Subcutaneous abdominal adipose tissue (tissue), 5 donors: ENCODE measurements at regions not wholly inside any gene's neighbourhood (a gene's known extent, or its start where the extent isn't known, plus 50 kb on each side); places are given as distances from the start of the nearest gene placed in this dataset.

ENCODE experiments used
- H3K27ac ChIP-seq: one replicate; pipeline ENCODE4 v1.7.0; 2013; ENCODE audit warnings: low read depth, mild to moderate bottlenecking, inconsistent platforms, low read length, moderate library complexity
- H3K27me3 ChIP-seq, 5 donors: one replicate each; pipeline ENCODE4 v1.7.0; 2013; ENCODE audit warnings: low read length in 5 of 5, inconsistent platforms in 1 of 5; ENCODE audit not compliant: control insufficient read depth in 5 of 5, insufficient read depth in 4 of 5
- H3K36me3 ChIP-seq, 5 donors: one replicate each; pipeline ENCODE4 v1.7.0; 2013; ENCODE audit warnings: low read length in 5 of 5; ENCODE audit not compliant: control insufficient read depth in 5 of 5, insufficient read depth in 5 of 5
- H3K4me1 ChIP-seq, 5 donors: one replicate each; pipeline ENCODE4 v1.7.0; 2013; ENCODE audit warnings: low read length in 5 of 5, mild to moderate bottlenecking in 3 of 5, moderate library complexity in 1 of 5; ENCODE audit not compliant: control insufficient read depth in 5 of 5, insufficient read depth in 5 of 5
- H3K4me3 ChIP-seq, 5 donors: one replicate each; pipeline ENCODE4 v1.7.0; 2013; ENCODE audit warnings: low read length in 5 of 5, low read depth in 1 of 5
- H3K9ac ChIP-seq, 5 donors: one replicate each; pipeline ENCODE4 v1.7.0; 2013; ENCODE audit warnings: low read length in 5 of 5, mild to moderate bottlenecking in 4 of 5, moderate library complexity in 3 of 5
- H3K9me3 ChIP-seq, 5 donors: one replicate each; pipeline ENCODE4 v1.7.0; 2013; ENCODE audit warnings: low read length in 5 of 5; ENCODE audit not compliant: control insufficient read depth in 5 of 5
- donor health status: healthy.
- donor health status: healthy.
- donor health status: healthy.
- donor health status: healthy.
- donor health status: healthy.

DNA sequence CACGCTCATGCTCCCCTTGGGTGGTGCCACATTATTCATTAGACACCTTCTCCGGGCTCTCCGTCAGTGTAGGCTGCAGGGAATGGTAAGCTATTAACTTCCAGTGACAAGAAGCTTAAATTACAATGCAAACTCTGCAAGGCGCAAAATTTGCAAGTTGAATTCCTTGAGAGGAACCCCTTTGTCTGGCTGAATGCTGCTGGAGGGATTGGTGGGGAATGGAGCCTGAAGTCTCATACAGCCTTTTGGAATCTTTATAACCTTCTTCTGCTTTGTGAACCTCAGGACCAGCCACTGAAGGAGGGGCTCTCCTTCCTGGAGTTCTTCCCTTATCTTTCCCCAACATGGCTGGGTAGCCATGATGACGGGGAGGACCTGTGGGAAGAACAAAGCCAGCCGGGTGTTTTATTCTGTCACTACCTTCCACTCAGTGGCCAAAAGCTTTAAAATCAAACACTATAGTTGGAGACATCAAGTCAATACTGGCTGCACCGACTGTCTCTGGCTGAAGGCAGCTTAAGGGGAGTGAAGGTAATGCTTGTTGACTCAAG is 220.9 kb upstream of the EPHA4 start:
- H3K27me3 ChIP-seq = no peaks in the 10 kb centered on the region
- H3K27ac ChIP-seq = no peak overlapping the region
- no peaks in the 10 kb centered on the region for H3K36me3 ChIP-seq

DNA sequence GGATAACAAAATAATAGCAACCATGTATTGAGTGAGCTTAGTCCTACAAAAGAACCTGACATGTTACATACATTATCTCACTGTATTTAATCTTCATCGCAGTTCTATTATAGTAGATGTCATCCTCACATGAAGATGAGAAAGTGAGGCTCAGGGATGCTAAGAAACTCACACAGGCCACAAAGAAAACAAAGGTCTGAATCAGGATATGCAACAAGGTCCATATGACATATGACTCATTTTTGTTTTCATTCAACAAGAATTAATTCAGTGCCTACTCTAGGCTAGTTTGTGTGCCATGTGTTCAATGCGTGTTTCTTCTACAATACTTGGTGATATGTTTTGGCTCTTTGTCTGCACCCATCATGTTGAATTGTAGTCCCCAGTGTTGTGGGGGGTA is 219.7 kb upstream of the EPHA4 start:
- H3K27me3 ChIP-seq = no peaks in the 10 kb centered on the region
- no peak overlapping the region for H3K4me3 ChIP-seq
- no peak overlapping the region for H3K9ac ChIP-seq
- no peaks in the 10 kb centered on the region for H3K9me3 ChIP-seq
- no peaks in the 10 kb centered on the region for H3K4me1 ChIP-seq
- no peaks in the 10 kb centered on the region for H3K36me3 ChIP-seq
- no peak overlapping the region for H3K27ac ChIP-seq

More for the DNA sequence above, 220.9 kb upstream of the EPHA4 start:
- Histone ChIP-seq H3K4me3 (no peak overlapping the region), H3K4me1 (no peaks in the 10 kb centered on the region), H3K9me3 (no peaks in the 10 kb centered on the region), H3K9ac (no peak overlapping the region)

DNA sequence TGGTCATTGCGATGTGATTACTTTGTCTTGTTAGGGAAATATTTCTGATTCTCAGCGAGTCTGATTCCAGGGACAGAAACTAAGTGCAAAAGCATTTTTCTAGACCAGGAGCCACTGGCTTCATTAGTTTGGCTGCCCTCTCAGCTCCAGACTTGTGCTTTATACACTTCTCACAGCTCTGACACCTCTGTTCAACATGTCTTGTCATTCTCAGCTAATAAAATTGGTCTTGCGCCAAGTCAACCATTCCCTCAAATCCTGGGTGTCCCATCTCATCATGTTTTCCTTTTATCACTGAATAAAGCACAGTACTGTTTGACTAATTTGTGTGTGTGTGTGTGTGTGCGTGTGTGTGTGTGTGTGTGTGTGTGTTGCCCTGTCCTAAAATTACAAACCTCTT is 215.5 kb upstream of the EPHA4 start:
- H3K36me3 ChIP-seq = no peaks in the 10 kb centered on the region
- no peaks in the 10 kb centered on the region for H3K27me3 ChIP-seq
- H3K27ac ChIP-seq = no peak overlapping the region
- no peak overlapping the region for H3K4me3 ChIP-seq
- no peaks in the 10 kb centered on the region for H3K9me3 ChIP-seq
- H3K9ac ChIP-seq = no peak overlapping the region
- H3K4me1 ChIP-seq = no peaks in the 10 kb centered on the region

DNA sequence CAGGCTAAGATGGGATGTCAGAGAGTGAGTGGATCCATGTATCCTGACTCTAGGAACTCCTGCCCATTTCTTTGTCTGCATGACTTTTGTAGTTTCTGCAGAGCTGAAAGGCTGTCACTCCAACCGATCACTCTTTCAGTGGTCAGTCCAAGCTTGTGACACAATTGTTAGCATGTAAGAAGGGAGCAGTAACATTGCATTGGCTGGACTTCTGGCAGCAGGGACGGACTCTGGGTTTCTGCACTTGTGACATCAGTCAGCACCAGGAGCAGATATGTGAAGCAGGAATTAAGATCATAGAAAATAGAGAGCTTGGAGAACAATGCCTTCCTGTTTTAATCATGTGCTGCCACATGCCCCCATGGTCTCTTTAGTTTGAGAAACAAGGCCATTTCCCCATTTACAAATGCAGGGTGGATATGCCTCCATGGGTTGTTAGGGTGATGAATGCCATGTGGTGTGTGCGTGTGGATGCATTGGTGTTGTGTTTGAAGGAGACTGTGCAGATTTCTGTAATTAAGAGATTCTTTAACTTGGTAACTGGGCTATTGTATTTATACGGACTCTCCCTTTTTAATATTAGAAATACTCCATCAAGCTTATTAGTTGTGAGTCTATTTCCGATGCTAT is 214.3 kb upstream of the EPHA4 start:
- H3K36me3 ChIP-seq = no peaks in the 10 kb centered on the region
- no peak overlapping the region for H3K4me3 ChIP-seq
- H3K9ac ChIP-seq = no peak overlapping the region
- no peaks in the 10 kb centered on the region for H3K9me3 ChIP-seq
- no peak overlapping the region for H3K27ac ChIP-seq
- H3K27me3 ChIP-seq = no peaks in the 10 kb centered on the region
- H3K4me1 ChIP-seq = no peaks in the 10 kb centered on the region

DNA sequence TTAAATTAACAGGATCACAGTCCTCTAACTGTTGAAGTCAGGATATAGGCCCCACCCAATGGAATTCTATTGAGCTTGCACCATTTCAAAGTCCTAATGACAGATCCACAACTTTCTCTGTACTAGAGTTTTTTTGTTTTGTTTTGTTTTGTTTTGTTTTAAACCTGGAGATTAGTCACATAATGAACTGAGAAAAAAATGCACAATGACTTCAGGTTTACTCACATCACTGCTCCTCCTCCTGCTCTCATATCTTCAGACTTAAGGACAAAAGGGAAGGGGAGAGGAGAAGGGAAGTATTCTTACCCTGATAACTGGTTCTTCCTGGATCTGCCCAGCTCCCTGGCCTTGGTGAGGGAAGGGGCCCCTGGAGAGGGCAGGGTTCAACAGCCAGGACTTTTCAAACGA is 208.2 kb upstream of the EPHA4 start:
- Histone ChIP-seq H3K27ac (no peak overlapping the region), H3K4me1 (peaks cover 0 to 3% (median 0%) of the 10 kb centered on the region in 5 donors), H3K36me3 (no peaks in the 10 kb centered on the region), H3K27me3 (no peaks in the 10 kb centered on the region), H3K9ac (no peak overlapping the region), H3K9me3 (no peaks in the 10 kb centered on the region), H3K4me3 (no peak overlapping the region)

DNA sequence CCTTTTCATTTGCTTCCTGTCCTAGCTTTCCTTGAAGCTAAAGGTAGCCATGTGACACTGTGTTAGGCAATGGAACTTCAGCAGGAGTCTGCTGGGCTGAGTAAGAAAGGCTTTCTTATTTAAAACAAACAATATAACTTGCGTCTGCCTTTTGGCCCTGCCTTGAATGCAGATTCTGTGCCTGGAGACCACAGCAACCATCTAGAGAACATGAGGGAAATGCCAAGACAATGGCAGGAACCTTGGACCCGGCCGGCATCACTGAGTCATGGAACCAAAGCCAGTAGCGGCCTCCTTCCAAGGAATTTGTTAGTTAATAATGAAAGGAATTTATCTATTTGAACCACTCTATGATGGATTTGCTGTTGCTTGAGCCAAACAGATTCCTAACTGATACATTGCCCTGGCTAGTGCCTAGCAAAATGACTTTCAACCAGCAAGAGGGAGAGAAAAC is 207.5 kb upstream of the EPHA4 start:
- H3K27me3 ChIP-seq = no peaks in the 10 kb centered on the region
- H3K9me3 ChIP-seq = no peaks in the 10 kb centered on the region
- H3K27ac ChIP-seq = no peak overlapping the region
- no peak overlapping the region for H3K9ac ChIP-seq
- H3K4me3 ChIP-seq = no peak overlapping the region
- peaks cover 0 to 3% (median 0%) of the 10 kb centered on the region in 5 donors for H3K4me1 ChIP-seq
- no peaks in the 10 kb centered on the region for H3K36me3 ChIP-seq

DNA sequence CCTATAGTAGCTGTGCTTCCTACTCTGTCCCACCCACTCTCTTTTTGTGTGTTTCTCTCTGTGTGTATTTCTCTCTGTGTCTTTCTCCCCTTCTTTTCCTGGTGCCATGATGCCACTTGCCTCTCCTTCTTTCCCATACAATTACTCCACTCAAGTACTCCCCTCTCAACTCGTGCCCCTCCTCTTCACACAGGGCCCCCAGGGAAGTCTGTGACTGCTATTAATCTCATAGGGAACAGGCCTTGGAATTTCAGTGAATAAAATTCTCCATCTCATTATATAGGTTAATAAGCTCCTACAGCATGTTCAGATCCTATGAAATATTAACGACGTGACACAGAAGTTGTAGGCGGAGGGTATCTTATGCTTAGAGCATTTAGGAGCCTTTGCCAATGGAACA is 205.9 kb upstream of the EPHA4 start:
- H3K4me3 ChIP-seq = no peak overlapping the region
- no peak overlapping the region for H3K27ac ChIP-seq
- no peaks in the 10 kb centered on the region for H3K9me3 ChIP-seq
- no peaks in the 10 kb centered on the region for H3K27me3 ChIP-seq
- H3K4me1 ChIP-seq = peaks cover 0 to 3% (median 0%) of the 10 kb centered on the region in 5 donors
- no peak overlapping the region for H3K9ac ChIP-seq
- H3K36me3 ChIP-seq = no peaks in the 10 kb centered on the region

DNA sequence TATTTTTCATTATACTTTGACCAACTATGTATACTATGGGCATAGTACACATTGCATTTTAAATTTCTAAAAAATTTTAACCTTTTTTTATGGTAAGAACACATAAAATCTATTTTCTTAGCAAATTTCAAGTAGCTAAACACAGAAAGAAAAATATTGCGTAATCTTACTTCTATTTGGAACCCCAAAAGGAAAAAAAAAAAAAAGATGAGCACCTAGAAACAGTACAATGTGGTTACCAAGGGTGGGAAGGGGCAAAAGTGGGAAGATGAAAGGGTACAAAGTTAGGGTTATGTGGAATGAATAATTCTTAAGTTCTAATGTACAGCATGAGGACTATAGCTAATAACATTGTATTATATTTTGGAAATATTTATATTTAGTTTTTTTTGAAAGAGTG is 205.0 kb upstream of the EPHA4 start:
- no peak overlapping the region for H3K27ac ChIP-seq
- H3K36me3 ChIP-seq = no peaks in the 10 kb centered on the region
- no peaks in the 10 kb centered on the region for H3K9me3 ChIP-seq
- no peaks in the 10 kb centered on the region for H3K27me3 ChIP-seq
- H3K4me3 ChIP-seq = no peak overlapping the region
- H3K4me1 ChIP-seq = peaks cover 0 to 3% (median 0%) of the 10 kb centered on the region in 5 donors
- H3K9ac ChIP-seq = no peak overlapping the region

DNA sequence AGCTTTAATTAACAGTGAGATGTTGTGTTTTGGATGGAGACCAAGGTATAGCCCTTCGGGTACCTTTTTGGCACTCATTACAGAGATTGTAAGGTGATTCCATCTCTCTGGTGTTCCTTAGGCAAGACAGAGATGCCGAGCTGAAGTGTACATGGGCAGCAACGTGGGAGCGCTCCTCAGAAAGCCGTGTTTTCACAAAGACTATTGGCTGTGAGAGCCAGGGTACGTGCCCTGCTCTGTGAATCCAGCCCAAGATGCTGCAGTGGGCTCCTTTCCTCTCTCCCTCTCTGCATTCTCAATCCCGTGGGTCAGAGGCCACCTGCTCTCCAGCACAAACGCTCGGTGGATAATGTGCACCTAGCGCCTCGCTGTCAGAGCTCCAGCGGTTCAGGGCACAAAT is 203.0 kb upstream of the EPHA4 start:
- Histone ChIP-seq H3K9ac (no peak overlapping the region), H3K36me3 (no peaks in the 10 kb centered on the region), H3K4me3 (no peak overlapping the region), H3K27ac (no peak overlapping the region), H3K9me3 (no peaks in the 10 kb centered on the region), H3K27me3 (no peaks in the 10 kb centered on the region), H3K4me1 (peaks cover 0 to 3% (median 0%) of the 10 kb centered on the region in 5 donors)

DNA sequence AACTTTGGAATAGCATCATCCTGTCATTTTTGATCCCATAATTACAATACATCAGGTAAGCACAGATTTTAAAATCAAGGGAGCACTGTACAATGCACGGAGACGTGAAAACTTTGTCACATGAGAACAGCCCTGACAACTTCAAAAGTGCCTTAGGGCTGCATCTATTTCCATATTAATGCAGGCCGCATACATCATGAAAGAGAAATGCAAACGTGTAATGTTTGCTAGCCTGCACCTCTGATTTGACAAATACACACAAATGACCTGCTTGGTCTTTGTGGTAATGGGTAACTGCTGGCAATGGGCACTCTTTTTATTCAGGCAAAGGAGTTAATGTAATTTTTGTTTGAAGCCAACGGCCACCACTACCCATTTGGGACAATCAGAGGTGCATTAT is 202.0 kb upstream of the EPHA4 start:
- no peaks in the 10 kb centered on the region for H3K36me3 ChIP-seq
- no peak overlapping the region for H3K27ac ChIP-seq
- H3K9me3 ChIP-seq = no peaks in the 10 kb centered on the region
- H3K9ac ChIP-seq = no peak overlapping the region
- H3K4me3 ChIP-seq = no peak overlapping the region
- H3K4me1 ChIP-seq = no peaks in the 10 kb centered on the region
- no peaks in the 10 kb centered on the region for H3K27me3 ChIP-seq
